DND-41 (cell line): ENCODE measurements at regions not wholly inside any gene's neighbourhood (a gene's known extent, or its start where the extent isn't known, plus 50 kb on each side); places are given as distances from the start of the nearest gene placed in this dataset.

ENCODE experiments used
- ATAC-seq: fragments of 200-7000 bp; cut with Tn5 transposase; 3 replicates; pipeline ENCODE4 v1.9.1; 2021; ENCODE audit warnings: low read depth; ENCODE audit not compliant: insufficient read depth
- DNase-seq: peaks from one replicate; pipeline ENCODE4 v3.0.0-alpha.2; 2020
- H2AFZ ChIP-seq: 2 replicates; pipeline ENCODE4 v1.6.0; 2012; ENCODE audit warnings: low read depth, low read length
- H3K27ac ChIP-seq: 2 replicates; pipeline ENCODE4 v1.5.1; 2012; ENCODE audit warnings: low read length, inconsistent platforms
- H3K27me3 ChIP-seq: fragments of 200-600 bp; sonication (generic); 2 replicates; pipeline ENCODE4 v1.6.0; 2012; ENCODE audit warnings: low read length, mild to moderate bottlenecking, inconsistent platforms; ENCODE audit not compliant: insufficient read depth, poor library complexity
- H3K36me3 ChIP-seq: 2 replicates; pipeline ENCODE4 v1.5.1; 2012; ENCODE audit warnings: low read length, inconsistent platforms; ENCODE audit not compliant: insufficient read depth
- H3K4me1 ChIP-seq: 2 replicates; pipeline ENCODE4 v1.5.1; 2012; ENCODE audit warnings: mild to moderate bottlenecking, low read length; ENCODE audit not compliant: insufficient read depth
- H3K4me2 ChIP-seq: 2 replicates; pipeline ENCODE4 v1.6.0; 2012; ENCODE audit warnings: mild to moderate bottlenecking, moderate library complexity, low read length, inconsistent platforms; ENCODE audit not compliant: insufficient read depth
- H3K4me3 ChIP-seq, 2 experiments: fragments of 200-600 bp in 1 of 2; shearing (Covaris generic) in 1 of 2; 2 replicates each; pipeline ENCODE4 v1.5.1; 2012 to 2016; ENCODE audit warnings: inconsistent platforms in 2 of 2, low read length in 2 of 2, mild to moderate bottlenecking in 2 of 2, low read depth in 1 of 2, moderate library complexity in 1 of 2
- H3K79me2 ChIP-seq: 2 replicates; pipeline ENCODE4 v1.6.0; 2012; ENCODE audit warnings: low read length, inconsistent platforms; ENCODE audit not compliant: insufficient read depth
- H3K9ac ChIP-seq: 2 replicates; pipeline ENCODE4 v1.6.0; 2012; ENCODE audit warnings: low read depth, mild to moderate bottlenecking, inconsistent platforms, low read length, moderate library complexity
- H3K9me3 ChIP-seq: 2 replicates; pipeline ENCODE4 v1.5.1; 2012; ENCODE audit warnings: low read length, moderate library complexity, mild to moderate bottlenecking, inconsistent platforms; ENCODE audit not compliant: insufficient read depth, severe bottlenecking
- H4K20me1 ChIP-seq: 2 replicates; pipeline ENCODE4 v1.6.0; 2012; ENCODE audit warnings: low read length; ENCODE audit not compliant: insufficient read depth
- EZH2 ChIP-seq: IDR thresholded peaks from 3 replicates; pipeline ENCODE4 v1.6.1; 2012; ENCODE audit warnings: borderline replicate concordance, low read depth, mild to moderate bottlenecking, moderate library complexity, low read length, inconsistent platforms; ENCODE audit not compliant: severe bottlenecking
- TF ChIP-seq, protein P1 (sequence below): IDR thresholded peaks from 2 replicates; pipeline ENCODE4 v1.5.1; 2012; ENCODE audit warnings: borderline replicate concordance, low read length, moderate library complexity, mild to moderate bottlenecking; ENCODE audit not compliant: poor library complexity, severe bottlenecking; ENCODE audit errors: extremely low read depth

DNA sequence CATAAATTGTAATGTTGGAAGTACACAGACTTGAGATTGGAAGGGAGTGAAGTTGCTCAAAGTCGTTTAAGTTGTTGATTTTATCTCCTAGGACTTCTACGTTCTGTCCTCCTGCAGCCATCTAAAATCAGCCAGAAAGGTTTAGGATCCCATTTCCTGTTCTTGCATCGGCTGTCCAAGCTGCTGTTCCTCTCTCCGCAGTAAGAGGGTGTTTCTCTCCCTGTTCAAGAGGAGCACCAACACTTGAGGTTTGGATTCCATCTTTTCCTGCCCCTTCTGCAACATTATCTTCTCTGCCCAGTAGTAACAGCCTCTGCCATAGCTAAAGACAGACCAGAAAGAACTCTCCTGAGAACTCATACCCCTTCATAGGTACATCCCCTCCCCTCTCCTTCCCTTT, 373.4 kb downstream of the GADD45G start:
- Histone ChIP-seq H4K20me1 (no peaks in the 10 kb centered on the region), H3K4me1 (no peaks in the 10 kb centered on the region), H3K36me3 (no peaks in the 10 kb centered on the region), H3K9ac (no peak overlapping the region), H3K9me3 (no peaks in the 10 kb centered on the region), H3K4me3 (no peak overlapping the region), H3K27me3 (peaks cover 6% of the 10 kb centered on the region), H3K4me2 (no peak overlapping the region), H3K27ac (no peak overlapping the region), H3K79me2 (no peaks in the 10 kb centered on the region), H2AFZ (no peak overlapping the region)
- no peak for DNase-seq
- no peak for TF ChIP-seq EZH2
- ATAC-seq: no peak

DNA sequence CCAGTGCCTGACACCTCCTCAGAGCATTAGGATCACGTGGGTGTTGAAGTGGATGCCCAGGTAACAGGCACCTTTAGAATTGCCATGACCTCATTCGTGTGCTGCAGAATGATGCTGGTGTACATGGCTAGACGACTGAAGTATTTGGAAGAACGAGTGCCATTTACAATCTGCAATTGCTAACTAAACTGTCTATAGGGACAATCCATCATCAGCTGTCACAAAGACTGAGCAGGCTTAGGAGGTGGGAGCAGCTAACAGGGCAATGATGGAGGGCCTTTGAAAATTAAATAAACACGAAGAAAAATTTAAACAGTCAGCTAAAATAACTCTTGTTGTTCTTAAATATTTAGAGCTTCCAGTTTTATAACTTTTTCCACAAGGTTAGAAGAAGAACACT, 375.8 kb downstream of the GADD45G start:
- no peaks in the 10 kb centered on the region for H4K20me1 ChIP-seq
- H3K4me1 ChIP-seq: no peaks in the 10 kb centered on the region
- no peak overlapping the region for H3K27ac ChIP-seq
- no peaks in the 10 kb centered on the region for H3K79me2 ChIP-seq
- no peak overlapping the region for H3K4me2 ChIP-seq
- H3K9me3 ChIP-seq: no peaks in the 10 kb centered on the region
- H3K9ac ChIP-seq: no peak overlapping the region
- ATAC-seq (no peak), DNase-seq (no peak)
- peaks cover 6% of the 10 kb centered on the region for H3K27me3 ChIP-seq
- TF ChIP-seq, protein P1, sequence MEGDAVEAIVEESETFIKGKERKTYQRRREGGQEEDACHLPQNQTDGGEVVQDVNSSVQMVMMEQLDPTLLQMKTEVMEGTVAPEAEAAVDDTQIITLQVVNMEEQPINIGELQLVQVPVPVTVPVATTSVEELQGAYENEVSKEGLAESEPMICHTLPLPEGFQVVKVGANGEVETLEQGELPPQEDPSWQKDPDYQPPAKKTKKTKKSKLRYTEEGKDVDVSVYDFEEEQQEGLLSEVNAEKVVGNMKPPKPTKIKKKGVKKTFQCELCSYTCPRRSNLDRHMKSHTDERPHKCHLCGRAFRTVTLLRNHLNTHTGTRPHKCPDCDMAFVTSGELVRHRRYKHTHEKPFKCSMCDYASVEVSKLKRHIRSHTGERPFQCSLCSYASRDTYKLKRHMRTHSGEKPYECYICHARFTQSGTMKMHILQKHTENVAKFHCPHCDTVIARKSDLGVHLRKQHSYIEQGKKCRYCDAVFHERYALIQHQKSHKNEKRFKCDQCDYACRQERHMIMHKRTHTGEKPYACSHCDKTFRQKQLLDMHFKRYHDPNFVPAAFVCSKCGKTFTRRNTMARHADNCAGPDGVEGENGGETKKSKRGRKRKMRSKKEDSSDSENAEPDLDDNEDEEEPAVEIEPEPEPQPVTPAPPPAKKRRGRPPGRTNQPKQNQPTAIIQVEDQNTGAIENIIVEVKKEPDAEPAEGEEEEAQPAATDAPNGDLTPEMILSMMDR: no peak
- no peak for TF ChIP-seq EZH2
- H3K36me3 ChIP-seq: no peaks in the 10 kb centered on the region
- no peak overlapping the region for H3K4me3 ChIP-seq
- no peak overlapping the region for H2AFZ ChIP-seq

DNA sequence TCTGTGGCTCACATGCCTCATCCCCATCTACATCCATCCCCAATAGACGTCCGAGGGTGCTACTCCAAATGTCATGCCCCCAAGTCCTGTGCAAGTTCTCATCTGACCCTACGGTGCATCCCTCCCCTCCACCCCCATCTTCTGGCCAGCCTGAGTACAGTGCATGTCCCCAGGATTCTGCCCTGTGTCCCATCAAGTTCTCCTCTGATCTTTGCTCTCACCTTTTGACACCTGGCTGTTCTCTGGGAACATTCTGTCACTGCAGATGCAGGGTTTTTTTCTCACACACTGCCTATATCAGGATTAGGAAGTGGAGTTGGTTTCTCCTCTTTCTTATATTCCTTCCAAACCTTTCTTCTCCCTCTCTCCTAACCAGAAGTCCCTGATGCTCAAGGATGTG, 377.2 kb downstream of the GADD45G start:
- Histone ChIP-seq H3K4me3 (no peak overlapping the region), H4K20me1 (no peaks in the 10 kb centered on the region), H2AFZ (no peak overlapping the region), H3K9me3 (no peaks in the 10 kb centered on the region), H3K4me2 (no peak overlapping the region), H3K27me3 (peaks cover 6% of the 10 kb centered on the region), H3K79me2 (no peaks in the 10 kb centered on the region), H3K36me3 (no peaks in the 10 kb centered on the region), H3K27ac (no peak overlapping the region), H3K4me1 (no peaks in the 10 kb centered on the region), H3K9ac (no peak overlapping the region)
- DNase-seq (no peak), ATAC-seq (no peak)
- TF ChIP-seq, protein P1: no peak
- TF ChIP-seq EZH2: no peak

DNA sequence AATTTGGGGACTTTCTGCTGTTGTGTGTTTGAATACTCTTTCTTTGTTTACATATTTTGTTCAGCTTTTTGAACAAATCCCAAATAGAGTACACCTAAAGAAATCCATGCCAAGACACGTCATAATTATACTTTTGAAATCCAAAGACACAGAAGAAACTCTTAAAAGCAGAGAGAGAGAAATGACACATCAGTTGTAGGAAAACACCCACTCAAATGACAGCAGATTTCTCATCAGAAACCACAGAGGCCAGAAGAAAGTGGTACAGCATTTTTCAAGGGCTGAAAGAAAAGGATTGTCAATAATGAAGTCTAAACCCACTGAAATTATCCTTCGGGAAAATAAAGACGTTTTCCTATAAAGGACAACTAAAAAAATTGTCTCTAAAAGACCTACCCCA, 378.6 kb downstream of the GADD45G start:
- TF ChIP-seq, protein P1: no peak
- TF ChIP-seq EZH2: no peak

More for the DNA sequence above, 378.6 kb downstream of the GADD45G start:
- Histone ChIP-seq H3K9me3 (no peaks in the 10 kb centered on the region), H3K9ac (no peak overlapping the region), H2AFZ (no peak overlapping the region), H3K79me2 (no peaks in the 10 kb centered on the region), H3K4me1 (no peaks in the 10 kb centered on the region), H3K4me3 (no peak overlapping the region), H3K4me2 (no peak overlapping the region), H3K27ac (no peak overlapping the region), H3K27me3 (peaks cover 6% of the 10 kb centered on the region), H3K36me3 (no peaks in the 10 kb centered on the region), H4K20me1 (no peaks in the 10 kb centered on the region)
- no peak for DNase-seq
- no peak for ATAC-seq
